Inferior parietal cortex (tissue), 1 donor: ENCODE measurements at regions not wholly inside any gene's neighbourhood (a gene's known extent, or its start where the extent isn't known, plus 50 kb on each side); places are given as distances from the start of the nearest gene placed in this dataset.

Source experiments
- DNase-seq: peaks from one replicate; pipeline ENCODE4 v3.0.0-alpha.2; 2016; ENCODE audit errors: extremely low spot score

- no peak for DNase-seq
Measured at GRCh38 chr6:56005426-56005825, 130.0 kb upstream of the BMP5 start.

GRCh38 chr6:56004426-56004825, 129.0 kb upstream of the BMP5 start:
- no peak for DNase-seq

GRCh38 chr6:56003616-56004015, 128.2 kb upstream of the BMP5 start:
- no peak for DNase-seq

GRCh38 chr6:56002336-56002735, 126.9 kb upstream of the BMP5 start:
- no peak for DNase-seq

GRCh38 chr6:55998576-55998975, 123.2 kb upstream of the BMP5 start:
- no peak for DNase-seq

DNA sequence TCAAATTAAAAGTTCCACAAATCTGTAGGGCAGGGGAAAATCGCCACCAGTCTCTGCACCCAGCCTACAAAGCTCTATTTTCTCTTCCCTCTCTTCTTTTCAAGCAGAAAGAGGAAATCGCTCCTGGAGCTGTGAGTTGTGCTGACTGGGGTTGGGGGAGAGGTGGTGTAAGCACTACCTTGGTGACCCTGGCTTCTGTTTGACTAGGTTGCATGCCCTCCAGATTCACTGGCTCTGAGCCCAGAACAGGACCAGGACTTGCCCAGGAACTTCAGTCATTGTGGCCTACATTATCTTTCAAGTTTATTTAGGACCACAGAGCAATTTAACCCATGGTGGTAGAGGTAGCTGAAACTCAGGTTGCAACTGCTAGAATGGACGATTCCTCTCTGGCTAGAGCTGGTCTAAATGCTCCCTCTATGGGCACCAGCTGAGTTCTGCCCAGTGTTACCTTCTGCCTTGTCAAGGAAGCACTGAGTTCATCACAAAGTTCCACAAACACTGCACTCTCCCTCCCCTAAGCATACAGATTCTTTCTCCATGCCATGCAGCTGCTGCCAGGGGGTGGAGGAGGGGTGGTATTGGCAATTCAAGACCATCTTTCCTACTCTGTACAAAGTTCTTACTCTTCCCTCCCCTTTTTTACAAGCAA, 122.0 kb upstream of the BMP5 start:
- DNase-seq = no peak

GRCh38 chr6:55994531-55994930, 119.1 kb upstream of the BMP5 start:
- no peak for DNase-seq

GRCh38 chr6:55993418-55993817, 118.0 kb upstream of the BMP5 start:
- no peak for DNase-seq

DNA sequence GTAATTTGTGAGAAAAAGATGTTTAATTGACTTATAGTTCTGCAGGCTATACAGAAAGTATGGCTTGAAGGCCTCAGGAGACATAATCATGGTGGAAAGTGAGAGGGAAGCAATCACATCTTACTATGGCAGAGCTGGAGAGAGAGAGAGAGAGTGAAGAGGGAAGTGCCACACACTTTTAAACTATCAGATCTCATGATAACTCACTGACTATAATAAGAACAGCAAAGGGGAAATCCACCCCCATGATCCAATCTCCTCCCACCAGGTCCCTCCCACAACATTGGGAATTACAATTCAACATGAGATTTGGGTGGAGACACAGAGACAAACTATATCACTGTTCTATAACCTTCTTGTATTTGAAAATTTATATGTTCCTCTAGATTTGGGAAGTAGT, 117.2 kb upstream of the BMP5 start:
- DNase-seq = no peak

GRCh38 chr6:55985309-55985708, 109.9 kb upstream of the BMP5 start:
- DNase-seq = no peak

GRCh38 chr6:55983861-55984260, 108.5 kb upstream of the BMP5 start:
- DNase-seq = no peak

- no peak for DNase-seq
Measured at GRCh38 chr6:55981660-55982059, 106.3 kb upstream of the BMP5 start.

DNA sequence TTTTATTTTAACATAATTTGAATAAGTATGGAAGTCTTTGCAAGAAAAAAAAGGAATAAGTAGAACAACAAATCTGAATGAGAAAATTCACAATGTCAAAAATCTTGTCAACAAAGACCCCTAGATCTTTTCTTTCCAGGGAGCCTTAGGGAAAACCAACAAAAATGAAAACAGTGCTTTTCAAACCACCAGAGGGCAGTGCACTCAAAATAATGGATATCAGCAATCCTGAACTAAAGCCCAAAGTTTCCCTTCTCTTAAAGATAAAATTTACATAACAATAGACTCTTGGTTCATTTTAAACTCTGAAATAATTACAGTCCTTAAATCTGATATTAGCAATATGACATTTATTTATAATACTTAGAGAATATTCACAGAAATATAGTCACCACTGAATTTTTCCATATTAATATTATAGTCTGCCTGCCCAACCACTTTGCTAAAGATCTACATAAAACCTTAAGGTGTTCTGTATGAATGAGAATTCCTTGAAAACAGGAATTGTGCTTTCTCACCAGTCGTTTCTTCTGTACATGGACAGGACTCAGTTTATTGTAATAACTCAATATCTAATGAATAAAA, 105.3 kb upstream of the BMP5 start:
- DNase-seq = peak; percentile 80

DNA sequence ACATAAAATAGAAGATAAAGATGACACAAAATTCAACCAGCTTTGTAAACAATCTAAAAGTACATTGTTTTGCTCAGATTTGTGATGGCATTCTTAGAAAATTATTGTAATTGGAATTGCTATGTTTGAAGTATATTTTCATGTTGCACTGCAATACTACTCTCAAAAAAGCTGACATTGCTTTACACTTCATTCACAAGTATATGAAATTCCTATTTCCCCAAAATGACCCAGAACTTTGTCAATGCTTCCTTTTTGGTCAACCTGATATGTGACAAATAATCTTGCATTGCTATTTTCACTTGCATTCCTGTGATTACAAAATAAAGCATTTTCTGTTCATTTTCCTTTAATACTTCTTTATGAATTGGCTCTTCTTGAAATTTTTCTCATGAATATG, 104.1 kb upstream of the BMP5 start:
- DNase-seq = no peak

DNA sequence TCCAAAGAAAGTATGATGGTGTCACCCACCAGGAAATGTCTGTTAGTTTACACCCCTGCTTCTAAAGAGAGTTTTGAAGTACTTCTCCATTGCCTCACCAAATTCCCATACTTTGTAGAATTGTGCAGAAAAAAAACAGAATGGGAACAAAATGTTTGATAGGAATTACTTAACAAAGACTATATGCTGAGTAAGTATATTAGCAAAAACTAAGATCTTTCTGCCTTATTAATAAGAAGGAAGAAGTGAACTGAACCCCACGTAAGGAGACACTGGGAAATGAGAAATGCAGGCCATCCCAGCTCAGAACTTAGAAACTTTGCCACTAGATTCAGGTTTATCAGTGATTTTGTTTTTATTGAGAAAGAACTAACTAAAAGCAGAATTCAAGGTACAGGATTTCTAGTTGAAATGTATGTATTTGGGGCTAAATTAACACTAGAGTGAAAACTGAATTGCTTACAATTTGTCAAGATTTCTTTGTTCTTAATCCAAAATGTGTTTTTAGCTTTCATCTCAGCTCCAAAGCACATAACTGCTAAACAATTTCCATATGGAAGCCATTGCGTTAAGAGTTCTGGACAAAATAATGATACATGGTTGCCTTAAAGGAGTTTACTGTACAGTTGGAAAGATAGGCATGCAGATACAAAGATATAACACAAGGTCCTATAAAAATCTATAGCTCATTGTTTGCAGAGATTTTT, 102.7 kb upstream of the BMP5 start:
- no peak for DNase-seq

GRCh38 chr6:55974688-55975087, 99.3 kb upstream of the BMP5 start:
- DNase-seq = no peak

DNA sequence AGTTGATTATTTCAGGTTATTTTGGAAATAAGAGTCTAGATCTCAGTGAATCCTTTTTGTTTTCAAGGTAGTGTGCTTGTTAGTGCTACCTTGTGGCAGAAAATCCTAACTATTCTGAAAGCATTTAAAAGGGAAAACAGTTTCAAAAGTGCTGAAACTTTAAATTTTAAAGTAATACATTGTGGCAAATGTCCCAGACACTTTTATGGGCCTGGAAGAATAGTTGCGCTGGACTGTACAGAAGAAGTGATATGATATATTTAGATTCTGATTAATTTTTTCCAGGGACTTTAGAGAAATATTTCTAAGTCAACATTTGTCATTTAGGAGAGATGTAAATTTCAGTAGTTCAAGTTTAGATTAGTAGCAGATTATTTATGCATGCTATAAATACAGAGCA, 96.7 kb upstream of the BMP5 start:
- no peak for DNase-seq

GRCh38 chr6:55969526-55969925, 94.1 kb upstream of the BMP5 start:
- DNase-seq = no peak

DNA sequence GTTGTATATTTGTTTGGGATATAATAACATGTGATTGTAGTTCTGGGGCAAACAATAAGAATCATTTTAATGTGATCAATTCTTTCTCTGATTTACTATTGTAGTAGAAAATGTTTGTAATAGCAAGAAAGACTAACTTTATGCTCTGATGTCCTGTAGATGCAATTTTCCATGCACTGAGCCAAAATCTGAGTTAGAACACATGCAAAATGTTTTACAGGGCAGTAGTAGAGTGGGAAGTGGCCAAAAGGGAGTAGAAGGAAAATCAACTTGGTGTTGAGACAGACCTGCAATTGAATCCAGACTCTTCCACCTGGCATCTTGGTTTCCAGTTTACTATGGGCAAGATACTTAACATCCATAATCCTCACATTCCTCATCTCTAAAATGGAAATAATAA, 93.5 kb upstream of the BMP5 start:
- DNase-seq = no peak

DNA sequence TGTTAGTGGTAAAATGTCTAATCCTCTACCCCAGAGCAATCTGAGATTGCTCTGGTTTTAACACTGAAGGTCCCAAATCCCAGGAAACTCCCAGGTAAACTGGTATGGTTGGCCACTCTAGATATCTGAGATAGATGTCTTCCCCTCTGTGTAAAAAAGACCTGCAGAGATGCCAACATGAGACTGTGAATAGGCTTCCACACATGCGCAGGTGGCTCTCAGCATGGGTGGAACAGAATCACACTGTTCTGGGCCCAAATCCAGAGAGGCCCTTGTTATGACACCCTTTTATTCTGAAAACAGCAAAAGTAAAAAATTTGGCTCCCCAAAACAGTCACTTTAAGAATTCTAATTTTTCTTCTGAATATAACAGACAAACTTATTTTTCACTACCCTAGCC, 88.7 kb upstream of the BMP5 start:
- peak; percentile 51 for DNase-seq

- no peak for DNase-seq
Measured at GRCh38 chr6:55963301-55963700, 87.9 kb upstream of the BMP5 start.

- DNase-seq = no peak
Measured at GRCh38 chr6:55960344-55960743, 85.0 kb upstream of the BMP5 start.

DNA sequence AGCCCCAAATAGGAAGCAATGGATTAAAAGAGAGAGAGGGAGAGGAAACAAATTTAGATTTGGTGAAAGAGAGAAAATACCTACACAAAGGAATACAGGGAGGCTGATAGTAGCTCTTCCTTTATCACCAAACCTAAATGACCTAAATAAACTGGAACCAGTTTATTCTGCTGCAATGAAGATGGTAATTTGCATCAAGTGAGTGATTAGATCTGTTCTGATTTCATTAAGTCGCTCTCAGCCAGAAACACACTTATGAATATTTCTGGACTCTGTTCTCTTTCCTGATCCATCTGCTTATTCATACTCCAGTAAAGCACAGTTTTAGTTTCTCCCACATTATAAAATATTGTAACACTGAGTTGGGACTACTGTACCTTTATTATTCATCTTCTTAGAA, 83.4 kb upstream of the BMP5 start:
- no peak for DNase-seq
